WTC11 (cell line): ENCODE measurements at regions not wholly inside any gene's neighbourhood (a gene's known extent, or its start where the extent isn't known, plus 50 kb on each side); places are given as distances from the start of the nearest gene placed in this dataset.

Source experiments
- ATAC-seq: fragments of 200-7000 bp; cut with Tn5 transposase; 2 replicates; pipeline ENCODE4 v1.10.0; 2021; ENCODE audit warnings: mild to moderate bottlenecking, moderate library complexity
- CTCF ChIA-PET: fragments of 300-600 bp; sonication (Branson Sonifier 250); formaldehyde crosslinking; loops from one replicate; lab custom pipeline; 2021; ENCODE audit warnings: antibody characterized with exemption; lab: Charles Lee
- POLR2A ChIA-PET: fragments of 350-600 bp; sonication (Branson Sonifier 250); formaldehyde crosslinking; loops from one replicate; lab custom pipeline; 2021; ENCODE audit warnings: antibody characterized with exemption; lab: Charles Lee
- DNase-seq: peaks from one replicate; pipeline ENCODE4 v3.0.0; 2021; ENCODE audit warnings: low spot score
- H3K27ac Mint-ChIP-seq: 2 replicates; pipeline ENCODE4 v1.8.0; 2021; ENCODE audit warnings: mixed read lengths
- H3K27me3 Mint-ChIP-seq: 2 replicates; pipeline ENCODE4 v1.8.0; 2021; ENCODE audit warnings: low read depth, mild to moderate bottlenecking, moderate library complexity, mixed read lengths
- H3K36me3 Mint-ChIP-seq: 2 replicates; pipeline ENCODE4 v1.8.0; 2021; ENCODE audit warnings: mixed read lengths
- H3K4me1 Mint-ChIP-seq: 2 replicates; pipeline ENCODE4 v1.8.0; 2022; ENCODE audit warnings: mixed read lengths
- H3K4me3 Mint-ChIP-seq: 2 replicates; pipeline ENCODE4 v1.8.0; 2021; ENCODE audit warnings: mild to moderate bottlenecking, moderate library complexity, mixed read lengths
- H3K9me3 Mint-ChIP-seq: 2 replicates; pipeline ENCODE4 v1.8.0; 2021; ENCODE audit warnings: mixed read lengths
- ATF1 ChIP-seq: sonication (generic); formaldehyde crosslinking; IDR thresholded peaks from 2 replicates; pipeline ENCODE4 v1.8.1; 2023; ENCODE audit warnings: mild to moderate bottlenecking, moderate library complexity, missing genetic modification reagents
- HMGA2 ChIP-seq: fragments of 250-450 bp; sonication (Bioruptor Pico); IDR thresholded peaks from 2 replicates; pipeline ENCODE4 v1.4.0; 2021; ENCODE audit warnings: mild to moderate bottlenecking, moderate library complexity
- NR2C2 ChIP-seq: sonication (generic); formaldehyde crosslinking; IDR thresholded peaks from 2 replicates; pipeline ENCODE4 v1.8.0; 2022; ENCODE audit warnings: mild to moderate bottlenecking, missing genetic modification reagents
- OVOL2 ChIP-seq: fragments of 250-450 bp; sonication (Bioruptor Pico); IDR thresholded peaks from 2 replicates; pipeline ENCODE4 v1.9.0; 2021; ENCODE audit warnings: mild to moderate bottlenecking, borderline replicate concordance
- SMAD3 ChIP-seq: sonication (generic); formaldehyde crosslinking; IDR thresholded peaks from 2 replicates; pipeline ENCODE4 v1.8.0; 2022; ENCODE audit warnings: missing genetic modification reagents, mild to moderate bottlenecking, borderline replicate concordance
- SMAD4 ChIP-seq: sonication (generic); formaldehyde crosslinking; IDR thresholded peaks from 2 replicates; pipeline ENCODE4 v1.8.0; 2022; ENCODE audit warnings: mild to moderate bottlenecking, missing genetic modification reagents
- TEAD4 ChIP-seq: sonication (generic); formaldehyde crosslinking; IDR thresholded peaks from 2 replicates; pipeline ENCODE4 v1.8.0; 2022; ENCODE audit warnings: mild to moderate bottlenecking, missing genetic modification reagents
- USF2 ChIP-seq: sonication (generic); formaldehyde crosslinking; IDR thresholded peaks from 2 replicates; pipeline ENCODE4 v1.8.1; 2023; ENCODE audit warnings: mild to moderate bottlenecking, missing genetic modification reagents, moderate library complexity
- ZBTB21 ChIP-seq: sonication (generic); formaldehyde crosslinking; IDR thresholded peaks from 2 replicates; pipeline ENCODE4 v1.8.1; 2023; ENCODE audit warnings: mild to moderate bottlenecking, missing genetic modification reagents, borderline replicate concordance
- ZMAT4 ChIP-seq: fragments of 250-450 bp; sonication (Bioruptor Pico); IDR thresholded peaks from 2 replicates; pipeline ENCODE4 v1.9.0; 2021; ENCODE audit warnings: mild to moderate bottlenecking
- ZNF138 ChIP-seq: sonication (generic); formaldehyde crosslinking; conservative IDR thresholded peaks from 2 replicates; pipeline ENCODE4 v1.8.1; 2022; ENCODE audit warnings: mild to moderate bottlenecking, moderate library complexity, missing genetic modification reagents
- ZNF232 ChIP-seq: sonication (generic); formaldehyde crosslinking; IDR thresholded peaks from 2 replicates; pipeline ENCODE4 v1.8.0; 2022; ENCODE audit warnings: mild to moderate bottlenecking, missing genetic modification reagents
- ZNF317 ChIP-seq: sonication (generic); formaldehyde crosslinking; IDR thresholded peaks from 2 replicates; pipeline ENCODE4 v1.8.1; 2023; ENCODE audit warnings: low read depth, mild to moderate bottlenecking, moderate library complexity, missing genetic modification reagents, borderline replicate concordance
- ZNF423 ChIP-seq: fragments of 250-450 bp; sonication (Bioruptor Pico); IDR thresholded peaks from 2 replicates; pipeline ENCODE4 v2.1.2; 2022; ENCODE audit warnings: mild to moderate bottlenecking, moderate library complexity
- ZSCAN18 ChIP-seq: fragments of 250-450 bp; sonication (Bioruptor Pico); IDR thresholded peaks from 2 replicates; pipeline ENCODE4 v2.1.2; 2022; ENCODE audit warnings: mild to moderate bottlenecking, moderate library complexity
- TF ChIP-seq, protein P1 (sequence below): fragments of 200-600 bp; IDR thresholded peaks from 2 replicates; pipeline ENCODE4 v1.8.0; 2022; ENCODE audit warnings: antibody characterized with exemption
- TF ChIP-seq, protein P2 (sequence below): sonication (generic); formaldehyde crosslinking; IDR thresholded peaks from 2 replicates; pipeline ENCODE4 v1.8.1; 2022; ENCODE audit warnings: mild to moderate bottlenecking, moderate library complexity, missing genetic modification reagents
- TF ChIP-seq, protein P3 (sequence below): fragments of 250-450 bp; sonication (Bioruptor Pico); IDR thresholded peaks from 2 replicates; pipeline ENCODE4 v1.9.0; 2021; ENCODE audit warnings: mild to moderate bottlenecking, borderline replicate concordance

GRCh38 chr7:47724335-47724982 lies 142.5 kb upstream of the TNS3 start:
- ATAC-seq: peak; percentile 65
- Mint-ChIP-seq H3K36me3 (no peaks in the 10 kb centered on the region), H3K27me3 (no peaks in the 10 kb centered on the region), H3K27ac (no peak overlapping the region), H3K4me1 (peaks cover 17% of the 10 kb centered on the region), H3K4me3 (no peak overlapping the region), H3K9me3 (peaks cover 4% of the 10 kb centered on the region; the same call in 1 of the 2 replicates)
- DNase-seq: no peak
- TF ChIP-seq TEAD4 (CRISPR knock-in tag): no peak
- TF ChIP-seq USF2 (CRISPR knock-in tag): no peak
- TF ChIP-seq ZNF317 (CRISPR knock-in tag): no peak
- TF ChIP-seq ZNF423 (CRISPR knock-in tag): peak; percentile 84; the same call in 1 of the 2 replicates
- no peak for TF ChIP-seq SMAD3
- no peak for TF ChIP-seq ZBTB21 (CRISPR knock-in tag)
- no peak for TF ChIP-seq ZSCAN18 (CRISPR knock-in tag)
- no peak for TF ChIP-seq ZMAT4 (CRISPR knock-in tag)
- TF ChIP-seq, protein P1, sequence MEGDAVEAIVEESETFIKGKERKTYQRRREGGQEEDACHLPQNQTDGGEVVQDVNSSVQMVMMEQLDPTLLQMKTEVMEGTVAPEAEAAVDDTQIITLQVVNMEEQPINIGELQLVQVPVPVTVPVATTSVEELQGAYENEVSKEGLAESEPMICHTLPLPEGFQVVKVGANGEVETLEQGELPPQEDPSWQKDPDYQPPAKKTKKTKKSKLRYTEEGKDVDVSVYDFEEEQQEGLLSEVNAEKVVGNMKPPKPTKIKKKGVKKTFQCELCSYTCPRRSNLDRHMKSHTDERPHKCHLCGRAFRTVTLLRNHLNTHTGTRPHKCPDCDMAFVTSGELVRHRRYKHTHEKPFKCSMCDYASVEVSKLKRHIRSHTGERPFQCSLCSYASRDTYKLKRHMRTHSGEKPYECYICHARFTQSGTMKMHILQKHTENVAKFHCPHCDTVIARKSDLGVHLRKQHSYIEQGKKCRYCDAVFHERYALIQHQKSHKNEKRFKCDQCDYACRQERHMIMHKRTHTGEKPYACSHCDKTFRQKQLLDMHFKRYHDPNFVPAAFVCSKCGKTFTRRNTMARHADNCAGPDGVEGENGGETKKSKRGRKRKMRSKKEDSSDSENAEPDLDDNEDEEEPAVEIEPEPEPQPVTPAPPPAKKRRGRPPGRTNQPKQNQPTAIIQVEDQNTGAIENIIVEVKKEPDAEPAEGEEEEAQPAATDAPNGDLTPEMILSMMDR: no peak
- POLR2A ChIA-PET: no interaction called here
- CTCF ChIA-PET: interaction anchor here (0.7 kb wide), 1 partner anchor 80 kb away, joined by 3 read pairs; no protein-coding TSS in a partner anchor

- ChIA-PET CTCF (no interaction called here), POLR2A (no interaction called here)
- no peaks in the 10 kb centered on the region for H3K36me3 Mint-ChIP-seq
- ATAC-seq: no peak
- no peak overlapping the region for H3K4me3 Mint-ChIP-seq
- DNase-seq: no peak
- TF ChIP-seq HMGA2 (CRISPR knock-in tag): no peak
- no peak for TF ChIP-seq NR2C2 (CRISPR knock-in tag)
- TF ChIP-seq, protein P2, sequence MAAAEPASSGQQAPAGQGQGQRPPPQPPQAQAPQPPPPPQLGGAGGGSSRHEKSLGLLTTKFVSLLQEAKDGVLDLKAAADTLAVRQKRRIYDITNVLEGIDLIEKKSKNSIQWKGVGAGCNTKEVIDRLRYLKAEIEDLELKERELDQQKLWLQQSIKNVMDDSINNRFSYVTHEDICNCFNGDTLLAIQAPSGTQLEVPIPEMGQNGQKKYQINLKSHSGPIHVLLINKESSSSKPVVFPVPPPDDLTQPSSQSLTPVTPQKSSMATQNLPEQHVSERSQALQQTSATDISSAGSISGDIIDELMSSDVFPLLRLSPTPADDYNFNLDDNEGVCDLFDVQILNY: no peak
- no peak for TF ChIP-seq ZMAT4 (CRISPR knock-in tag)
- no peak for TF ChIP-seq ZNF138 (CRISPR knock-in tag)
- no peak for TF ChIP-seq SMAD3
- no peak for TF ChIP-seq SMAD4 (CRISPR knock-in tag)
- no peak for TF ChIP-seq ATF1 (CRISPR knock-in tag)
- TF ChIP-seq OVOL2 (CRISPR knock-in tag): no peak
- H3K9me3 Mint-ChIP-seq: peaks cover 4% of the 10 kb centered on the region; the same call in 1 of the 2 replicates
- H3K4me1 Mint-ChIP-seq: peaks cover 17% of the 10 kb centered on the region
- H3K27ac Mint-ChIP-seq: no peak overlapping the region
- H3K27me3 Mint-ChIP-seq: no peaks in the 10 kb centered on the region
These were observed 140.2 kb upstream of the TNS3 start for GRCh38 chr7:47722126-47722525.

- peaks cover 4% of the 10 kb centered on the region; the same call in 1 of the 2 replicates for H3K9me3 Mint-ChIP-seq
- ChIA-PET POLR2A (interaction anchor here (0.6 kb wide), 1 partner anchor 81 kb away, joined by 3 read pairs; no protein-coding TSS in a partner anchor), CTCF (no interaction called here)
- H3K36me3 Mint-ChIP-seq: no peaks in the 10 kb centered on the region
- no peak overlapping the region for H3K4me3 Mint-ChIP-seq
- H3K4me1 Mint-ChIP-seq: peaks cover 17% of the 10 kb centered on the region
- TF ChIP-seq ZNF232 (CRISPR knock-in tag): no peak
- TF ChIP-seq, protein P3, sequence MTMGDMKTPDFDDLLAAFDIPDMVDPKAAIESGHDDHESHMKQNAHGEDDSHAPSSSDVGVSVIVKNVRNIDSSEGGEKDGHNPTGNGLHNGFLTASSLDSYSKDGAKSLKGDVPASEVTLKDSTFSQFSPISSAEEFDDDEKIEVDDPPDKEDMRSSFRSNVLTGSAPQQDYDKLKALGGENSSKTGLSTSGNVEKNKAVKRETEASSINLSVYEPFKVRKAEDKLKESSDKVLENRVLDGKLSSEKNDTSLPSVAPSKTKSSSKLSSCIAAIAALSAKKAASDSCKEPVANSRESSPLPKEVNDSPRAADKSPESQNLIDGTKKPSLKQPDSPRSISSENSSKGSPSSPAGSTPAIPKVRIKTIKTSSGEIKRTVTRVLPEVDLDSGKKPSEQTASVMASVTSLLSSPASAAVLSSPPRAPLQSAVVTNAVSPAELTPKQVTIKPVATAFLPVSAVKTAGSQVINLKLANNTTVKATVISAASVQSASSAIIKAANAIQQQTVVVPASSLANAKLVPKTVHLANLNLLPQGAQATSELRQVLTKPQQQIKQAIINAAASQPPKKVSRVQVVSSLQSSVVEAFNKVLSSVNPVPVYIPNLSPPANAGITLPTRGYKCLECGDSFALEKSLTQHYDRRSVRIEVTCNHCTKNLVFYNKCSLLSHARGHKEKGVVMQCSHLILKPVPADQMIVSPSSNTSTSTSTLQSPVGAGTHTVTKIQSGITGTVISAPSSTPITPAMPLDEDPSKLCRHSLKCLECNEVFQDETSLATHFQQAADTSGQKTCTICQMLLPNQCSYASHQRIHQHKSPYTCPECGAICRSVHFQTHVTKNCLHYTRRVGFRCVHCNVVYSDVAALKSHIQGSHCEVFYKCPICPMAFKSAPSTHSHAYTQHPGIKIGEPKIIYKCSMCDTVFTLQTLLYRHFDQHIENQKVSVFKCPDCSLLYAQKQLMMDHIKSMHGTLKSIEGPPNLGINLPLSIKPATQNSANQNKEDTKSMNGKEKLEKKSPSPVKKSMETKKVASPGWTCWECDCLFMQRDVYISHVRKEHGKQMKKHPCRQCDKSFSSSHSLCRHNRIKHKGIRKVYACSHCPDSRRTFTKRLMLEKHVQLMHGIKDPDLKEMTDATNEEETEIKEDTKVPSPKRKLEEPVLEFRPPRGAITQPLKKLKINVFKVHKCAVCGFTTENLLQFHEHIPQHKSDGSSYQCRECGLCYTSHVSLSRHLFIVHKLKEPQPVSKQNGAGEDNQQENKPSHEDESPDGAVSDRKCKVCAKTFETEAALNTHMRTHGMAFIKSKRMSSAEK (CRISPR knock-in tag): no peak
- TF ChIP-seq, protein P1: peak; percentile 65
- DNase-seq (peak; percentile 67), ATAC-seq (peak; percentile 76)
- H3K27ac Mint-ChIP-seq: no peak overlapping the region
- no peaks in the 10 kb centered on the region for H3K27me3 Mint-ChIP-seq
These were observed 139.8 kb upstream of the TNS3 start for GRCh38 chr7:47721670-47722069.
